ENCODE measurements at regions not wholly inside any gene's neighbourhood (a gene's known extent, or its start where the extent isn't known, plus 50 kb on each side); places are given as distances from the start of the nearest gene placed in this dataset.

- Mint-ChIP-seq H3K9me3 (ENCODE audit: low read depth) (no peaks in the 10 kb centered on the region), H3K27me3 (no peaks in the 10 kb centered on the region), H3K4me3 (ENCODE audit: low read depth) (no peak overlapping the region), H3K4me1 (ENCODE audit: low read depth) (no peaks in the 10 kb centered on the region), H3K36me3 (ENCODE audit: insufficient read depth) (no peaks in the 10 kb centered on the region), H3K27ac (no peak overlapping the region)
- TF ChIP-seq, protein P1, sequence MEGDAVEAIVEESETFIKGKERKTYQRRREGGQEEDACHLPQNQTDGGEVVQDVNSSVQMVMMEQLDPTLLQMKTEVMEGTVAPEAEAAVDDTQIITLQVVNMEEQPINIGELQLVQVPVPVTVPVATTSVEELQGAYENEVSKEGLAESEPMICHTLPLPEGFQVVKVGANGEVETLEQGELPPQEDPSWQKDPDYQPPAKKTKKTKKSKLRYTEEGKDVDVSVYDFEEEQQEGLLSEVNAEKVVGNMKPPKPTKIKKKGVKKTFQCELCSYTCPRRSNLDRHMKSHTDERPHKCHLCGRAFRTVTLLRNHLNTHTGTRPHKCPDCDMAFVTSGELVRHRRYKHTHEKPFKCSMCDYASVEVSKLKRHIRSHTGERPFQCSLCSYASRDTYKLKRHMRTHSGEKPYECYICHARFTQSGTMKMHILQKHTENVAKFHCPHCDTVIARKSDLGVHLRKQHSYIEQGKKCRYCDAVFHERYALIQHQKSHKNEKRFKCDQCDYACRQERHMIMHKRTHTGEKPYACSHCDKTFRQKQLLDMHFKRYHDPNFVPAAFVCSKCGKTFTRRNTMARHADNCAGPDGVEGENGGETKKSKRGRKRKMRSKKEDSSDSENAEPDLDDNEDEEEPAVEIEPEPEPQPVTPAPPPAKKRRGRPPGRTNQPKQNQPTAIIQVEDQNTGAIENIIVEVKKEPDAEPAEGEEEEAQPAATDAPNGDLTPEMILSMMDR (IDR thresholded peaks at IDR 0.05; ENCODE audit: unreplicated experiment) = no peak
- no peak for DNase-seq (ENCODE audit: low spot score, unreplicated experiment)
Observed at GRCh38 chr15:31727612-31728011, 302.7 kb upstream of the CHRNA7 start.

DNA sequence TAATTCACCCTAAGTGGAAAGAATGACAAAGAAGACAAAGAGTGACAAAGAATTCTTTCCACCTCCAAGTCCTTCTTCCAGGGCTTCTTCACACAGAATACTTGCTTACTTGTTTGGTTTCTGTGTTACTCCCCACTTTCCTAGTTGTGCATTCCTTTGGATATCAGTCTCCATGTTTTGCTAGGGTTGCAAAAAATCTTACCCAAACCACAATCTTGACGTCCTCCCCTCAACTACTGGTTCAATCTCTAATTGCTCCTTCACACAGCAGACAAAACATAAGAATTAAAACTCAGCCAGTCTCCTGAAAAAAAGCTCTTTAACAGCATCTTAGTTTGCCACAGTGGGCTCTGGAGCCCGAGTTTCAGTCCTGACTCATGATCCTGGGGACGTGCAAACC, 297.6 kb upstream of the CHRNA7 start:
- Mint-ChIP-seq H3K4me1 (ENCODE audit: low read depth) (no peaks in the 10 kb centered on the region), H3K27ac (no peak overlapping the region), H3K4me3 (ENCODE audit: low read depth) (no peak overlapping the region), H3K9me3 (ENCODE audit: low read depth) (peaks cover 7% of the 10 kb centered on the region), H3K27me3 (no peaks in the 10 kb centered on the region), H3K36me3 (ENCODE audit: insufficient read depth) (no peaks in the 10 kb centered on the region)
- no peak for DNase-seq (ENCODE audit: low spot score, unreplicated experiment)
- TF ChIP-seq, protein P1 (IDR thresholded peaks at IDR 0.05; ENCODE audit: unreplicated experiment) = no peak

DNA sequence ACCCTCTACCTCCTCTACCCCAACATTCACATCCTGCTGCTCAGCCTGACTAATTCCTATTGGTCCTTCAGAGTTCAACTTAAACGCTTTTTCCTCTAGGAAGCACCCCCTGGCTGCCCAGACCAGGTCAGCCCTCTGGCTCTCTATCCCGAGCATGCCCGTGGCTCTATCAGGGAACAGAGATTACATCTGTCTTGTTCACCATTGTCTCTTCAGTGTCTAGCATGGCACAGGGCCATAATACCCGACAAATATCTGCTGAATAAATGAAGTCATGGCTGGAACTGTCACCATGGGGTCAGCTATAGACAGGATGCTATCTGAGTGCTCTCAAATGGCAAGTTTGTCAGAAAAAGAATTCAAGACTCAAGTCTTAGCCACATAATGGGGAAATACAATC, 296.9 kb upstream of the CHRNA7 start:
- no peaks in the 10 kb centered on the region for H3K4me1 Mint-ChIP-seq (ENCODE audit: low read depth)
- no peaks in the 10 kb centered on the region for H3K27me3 Mint-ChIP-seq
- DNase-seq (ENCODE audit: low spot score, unreplicated experiment) = no peak
- H3K4me3 Mint-ChIP-seq (ENCODE audit: low read depth) = no peak overlapping the region
- TF ChIP-seq, protein P1 (IDR thresholded peaks at IDR 0.05; ENCODE audit: unreplicated experiment) = no peak
- H3K9me3 Mint-ChIP-seq (ENCODE audit: low read depth) = peaks cover 7% of the 10 kb centered on the region
- no peaks in the 10 kb centered on the region for H3K36me3 Mint-ChIP-seq (ENCODE audit: insufficient read depth)
- H3K27ac Mint-ChIP-seq = no peak overlapping the region

DNA sequence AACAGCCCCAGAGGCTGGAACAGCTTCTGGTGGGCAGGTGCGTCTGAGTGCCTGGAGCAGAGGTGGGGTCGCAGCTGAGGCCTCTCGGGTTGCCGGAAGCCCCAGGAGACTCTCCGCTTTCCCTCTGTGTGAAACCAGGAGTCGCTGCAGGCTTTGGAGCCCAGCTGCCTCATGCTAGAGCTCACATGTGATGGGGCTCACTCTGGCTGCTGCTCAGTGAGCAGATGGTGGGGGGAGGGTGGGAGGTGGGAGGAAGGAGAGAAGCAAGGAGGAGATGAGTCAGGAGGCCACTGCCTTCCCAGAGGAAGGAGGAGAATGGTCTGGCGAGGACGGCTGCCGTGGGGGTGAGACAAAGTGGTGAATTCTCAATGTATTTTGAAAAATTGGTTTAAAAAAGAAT, 290.1 kb upstream of the CHRNA7 start:
- H3K27ac Mint-ChIP-seq = peak overlapping the region; percentile 65
- DNase-seq (ENCODE audit: low spot score, unreplicated experiment) = no peak

GRCh38 chr15:31745841-31746240, 284.5 kb upstream of the CHRNA7 start:
- H3K36me3 Mint-ChIP-seq (ENCODE audit: insufficient read depth) = no peaks in the 10 kb centered on the region
- peaks cover 16% of the 10 kb centered on the region for H3K9me3 Mint-ChIP-seq (ENCODE audit: low read depth)
- no peak overlapping the region for H3K4me3 Mint-ChIP-seq (ENCODE audit: low read depth)
- no peaks in the 10 kb centered on the region for H3K4me1 Mint-ChIP-seq (ENCODE audit: low read depth)
- TF ChIP-seq, protein P1 (IDR thresholded peaks at IDR 0.05; ENCODE audit: unreplicated experiment) = no peak
- no peak overlapping the region for H3K27ac Mint-ChIP-seq
- H3K27me3 Mint-ChIP-seq = no peaks in the 10 kb centered on the region
- no peak for DNase-seq (ENCODE audit: low spot score, unreplicated experiment)

More for the DNA sequence above, 290.1 kb upstream of the CHRNA7 start:
- Mint-ChIP-seq H3K4me1 (ENCODE audit: low read depth) (no peaks in the 10 kb centered on the region), H3K4me3 (ENCODE audit: low read depth) (no peak overlapping the region), H3K9me3 (ENCODE audit: low read depth) (peaks cover 10% of the 10 kb centered on the region), H3K36me3 (ENCODE audit: insufficient read depth) (no peaks in the 10 kb centered on the region), H3K27me3 (no peaks in the 10 kb centered on the region)
- TF ChIP-seq, protein P1 (IDR thresholded peaks at IDR 0.05; ENCODE audit: unreplicated experiment) = no peak

Data from progenitor cell of endocrine pancreas (in vitro differentiated cells).